CD4-positive, alpha-beta T cell (primary cell): ENCODE measurements at regions not wholly inside any gene's neighbourhood (a gene's known extent, or its start where the extent isn't known, plus 50 kb on each side); places are given as distances from the start of the nearest gene placed in this dataset.

Experiments
- ATAC-seq: fragments of 200-7000 bp; cut with Tn5 transposase; one replicate; pipeline ENCODE4 v1.10.0; 2022; ENCODE audit warnings: mild to moderate bottlenecking; ENCODE audit not compliant: poor library complexity
- CTCF ChIA-PET: fragments of 350-600 bp; sonication (Branson Sonifier 250); formaldehyde crosslinking; loops from one replicate; lab custom pipeline; 2021; ENCODE audit warnings: antibody characterized with exemption, inconsistent platforms; lab: Charles Lee
- POLR2A ChIA-PET: fragments of 350-600 bp; sonication (Branson Sonifier 250); formaldehyde crosslinking; loops from one replicate; lab custom pipeline; 2021; ENCODE audit warnings: antibody characterized with exemption, inconsistent platforms; lab: Charles Lee
- DNase-seq, 14 experiments: peaks; one replicate each; pipeline ENCODE4 v3.0.0-alpha.2; 2013 to 2020; ENCODE audit warnings: mixed read lengths in 2 of 14
- H3K27ac ChIP-seq, 2 donors: one replicate each; pipeline versions ENCODE4 v1.5.1 to v1.7.0; 2013; ENCODE audit warnings: low read length in 2 of 2, low read depth in 1 of 2, mild to moderate bottlenecking in 1 of 2
- H3K27me3 ChIP-seq, 2 experiments: 1 replicate in 1 of 2; 2 replicates in 1 of 2; pipeline versions ENCODE4 v1.6.1 to v1.7.0; 2013; ENCODE audit warnings: low read length in 2 of 2, control low read depth in 1 of 2, mild to moderate bottlenecking in 1 of 2, moderate library complexity in 1 of 2; ENCODE audit not compliant: insufficient read depth in 2 of 2, control insufficient read depth in 1 of 2
- H3K36me3 ChIP-seq: one replicate; pipeline ENCODE4 v1.6.1; 2013; ENCODE audit warnings: low read length, control low read depth; ENCODE audit not compliant: insufficient read depth
- H3K4me1 ChIP-seq: one replicate; pipeline ENCODE4 v1.6.1; 2013; ENCODE audit warnings: low read length, control low read depth; ENCODE audit not compliant: insufficient read depth
- H3K4me3 ChIP-seq: one replicate; pipeline ENCODE4 v1.5.1; 2013; ENCODE audit warnings: mild to moderate bottlenecking, low read length, moderate library complexity
- H3K9me3 ChIP-seq, 2 experiments: 1 replicate in 1 of 2; 2 replicates in 1 of 2; pipeline versions ENCODE4 v1.6.1 to v1.7.0; 2013; ENCODE audit warnings: low read length in 2 of 2, mild to moderate bottlenecking in 2 of 2, control low read depth in 1 of 2, moderate library complexity in 1 of 2; ENCODE audit not compliant: control insufficient read depth in 1 of 2, insufficient read depth in 1 of 2
- H3K27ac Mint-ChIP-seq: one replicate; pipeline ENCODE4 v1.8.0; 2020; ENCODE audit warnings: mixed read lengths
- H3K27me3 Mint-ChIP-seq: one replicate; pipeline ENCODE4 v1.8.0; 2021; ENCODE audit warnings: mixed read lengths
- H3K36me3 Mint-ChIP-seq: one replicate; pipeline ENCODE4 v1.8.0; 2021; ENCODE audit warnings: low read depth, mixed read lengths
- H3K4me1 Mint-ChIP-seq: one replicate; pipeline ENCODE4 v1.8.0; 2021; ENCODE audit warnings: low read depth, mixed read lengths
- H3K4me3 Mint-ChIP-seq: one replicate; pipeline ENCODE4 v1.8.0; 2020; ENCODE audit warnings: mild to moderate bottlenecking, mixed read lengths
- H3K9me3 Mint-ChIP-seq: one replicate; pipeline ENCODE4 v1.8.0; 2020; ENCODE audit warnings: mixed read lengths
- intact Hi-C, 2 experiments: fragments of 100-400 bp; cut with DNase I in 1 of 2; cut with micrococcal nuclease in 1 of 2; formaldehyde crosslinking; loops; one replicate each; pipeline versions ENCODE4 v1.15.1 to v1.9.0; 2023 to 2025; cut with DNase I, micrococcal nuclease
- TF ChIP-seq, protein P1 (sequence below): fragments of 200-600 bp; IDR thresholded peaks from one replicate; pipeline ENCODE4 v1.8.0; 2022; ENCODE audit warnings: antibody characterized with exemption, mild to moderate bottlenecking

DNA sequence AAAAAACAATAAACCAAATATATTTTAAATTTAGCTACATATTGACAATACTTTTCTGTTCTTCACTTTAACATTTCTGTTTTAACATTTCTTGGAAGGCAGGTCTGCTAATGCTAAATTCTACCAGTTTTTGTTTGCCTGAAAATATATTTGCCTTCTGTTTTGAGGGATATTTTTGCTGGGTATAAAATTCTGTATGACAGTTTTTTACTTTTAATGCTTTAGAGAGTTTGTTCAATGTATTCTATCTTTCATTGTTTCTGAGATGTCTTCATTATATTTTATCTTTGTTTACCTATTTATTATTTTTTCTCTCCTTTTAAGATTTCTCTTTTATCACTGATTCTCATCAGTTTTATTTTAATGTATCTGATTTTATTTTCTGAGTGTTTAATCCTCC is 409.2 kb upstream of the DPP6 start:
- Mint-ChIP-seq H3K9me3 (peaks cover 14% of the 10 kb centered on the region), H3K27ac (no peak overlapping the region), H3K4me3 (no peak overlapping the region), H3K36me3 (no peaks in the 10 kb centered on the region), H3K4me1 (no peaks in the 10 kb centered on the region), H3K27me3 (no peaks in the 10 kb centered on the region)
- H3K27ac ChIP-seq: no peak overlapping the region
- intact Hi-C loops: no loop called here
- no peaks in the 10 kb centered on the region for H3K36me3 ChIP-seq
- no peak for DNase-seq
- no peak for ATAC-seq
- no peaks in the 10 kb centered on the region for H3K27me3 ChIP-seq
- TF ChIP-seq, protein P1, sequence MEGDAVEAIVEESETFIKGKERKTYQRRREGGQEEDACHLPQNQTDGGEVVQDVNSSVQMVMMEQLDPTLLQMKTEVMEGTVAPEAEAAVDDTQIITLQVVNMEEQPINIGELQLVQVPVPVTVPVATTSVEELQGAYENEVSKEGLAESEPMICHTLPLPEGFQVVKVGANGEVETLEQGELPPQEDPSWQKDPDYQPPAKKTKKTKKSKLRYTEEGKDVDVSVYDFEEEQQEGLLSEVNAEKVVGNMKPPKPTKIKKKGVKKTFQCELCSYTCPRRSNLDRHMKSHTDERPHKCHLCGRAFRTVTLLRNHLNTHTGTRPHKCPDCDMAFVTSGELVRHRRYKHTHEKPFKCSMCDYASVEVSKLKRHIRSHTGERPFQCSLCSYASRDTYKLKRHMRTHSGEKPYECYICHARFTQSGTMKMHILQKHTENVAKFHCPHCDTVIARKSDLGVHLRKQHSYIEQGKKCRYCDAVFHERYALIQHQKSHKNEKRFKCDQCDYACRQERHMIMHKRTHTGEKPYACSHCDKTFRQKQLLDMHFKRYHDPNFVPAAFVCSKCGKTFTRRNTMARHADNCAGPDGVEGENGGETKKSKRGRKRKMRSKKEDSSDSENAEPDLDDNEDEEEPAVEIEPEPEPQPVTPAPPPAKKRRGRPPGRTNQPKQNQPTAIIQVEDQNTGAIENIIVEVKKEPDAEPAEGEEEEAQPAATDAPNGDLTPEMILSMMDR: no peak
- ChIA-PET CTCF (no interaction called here), POLR2A (no interaction called here)
- no peaks in the 10 kb centered on the region for H3K4me1 ChIP-seq
- peaks cover 5 to 14% of the 10 kb centered on the region in 2 experiments for H3K9me3 ChIP-seq
- H3K4me3 ChIP-seq: no peak overlapping the region

DNA sequence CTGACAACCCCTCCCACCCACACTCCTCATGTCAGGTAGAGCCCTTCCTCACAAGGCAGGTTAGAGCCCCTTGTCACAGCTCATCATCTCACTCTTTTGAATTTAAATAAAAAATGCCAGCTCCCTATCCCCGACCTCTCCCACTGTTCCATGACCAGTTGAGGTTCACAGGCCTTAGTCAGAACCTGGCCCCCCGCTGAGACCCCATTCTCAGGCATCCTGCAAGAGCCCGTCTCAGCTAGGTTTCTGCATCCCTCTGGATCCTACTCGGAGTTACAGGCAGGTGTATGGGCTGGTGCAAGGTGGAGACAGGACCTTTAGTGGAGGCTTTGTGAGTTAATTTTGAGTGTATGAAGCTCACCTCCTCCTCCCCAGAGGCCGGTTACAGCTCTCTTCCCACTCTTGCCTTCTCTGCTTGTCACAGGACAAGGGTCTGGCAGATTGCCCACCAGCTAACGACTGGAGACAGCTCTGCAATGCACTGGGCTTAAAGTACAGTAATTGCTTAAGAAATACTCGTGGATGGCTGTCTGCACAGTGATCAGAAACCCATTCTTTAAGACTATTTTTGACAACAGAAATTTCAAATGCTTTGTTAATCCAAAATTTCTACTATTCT is 394.9 kb upstream of the DPP6 start:
- H3K9me3 ChIP-seq: peaks cover 0 to 9% of the 10 kb centered on the region in 2 experiments
- Mint-ChIP-seq H3K36me3 (no peaks in the 10 kb centered on the region), H3K27ac (no peak overlapping the region), H3K27me3 (no peaks in the 10 kb centered on the region), H3K4me3 (no peak overlapping the region), H3K4me1 (no peaks in the 10 kb centered on the region), H3K9me3 (peaks cover 3% of the 10 kb centered on the region)
- ChIA-PET POLR2A (no interaction called here), CTCF (no interaction called here)
- no peak for ATAC-seq
- no peaks in the 10 kb centered on the region for H3K36me3 ChIP-seq
- H3K27ac ChIP-seq: no peak overlapping the region
- no peaks in the 10 kb centered on the region for H3K4me1 ChIP-seq
- H3K4me3 ChIP-seq: no peak overlapping the region
- intact Hi-C loops: no loop called here
- no peak for DNase-seq
- H3K27me3 ChIP-seq: no peaks in the 10 kb centered on the region
- TF ChIP-seq, protein P1: no peak

DNA sequence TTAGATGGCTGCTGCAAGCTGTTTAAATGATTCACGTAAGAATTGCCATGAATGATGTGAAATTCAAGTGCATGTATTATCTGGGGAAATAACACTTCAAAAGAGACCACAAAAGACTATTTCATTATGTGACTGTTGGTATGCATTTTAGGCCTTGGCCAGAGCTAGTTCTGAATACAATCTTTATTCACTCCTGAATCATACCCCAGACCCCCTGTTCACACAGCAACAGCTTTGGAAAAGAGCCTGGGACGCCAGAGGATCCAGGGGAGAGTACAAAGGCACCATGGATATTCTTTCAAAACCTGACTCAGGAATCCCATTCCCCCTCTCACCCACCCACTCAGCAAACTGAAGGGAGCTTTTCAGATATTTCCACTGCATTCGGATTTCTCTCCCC is 377.1 kb upstream of the DPP6 start:
- H3K4me3 ChIP-seq: no peak overlapping the region
- ChIA-PET CTCF (no interaction called here), POLR2A (no interaction called here)
- H3K27me3 ChIP-seq: no peaks in the 10 kb centered on the region
- Mint-ChIP-seq H3K4me3 (no peak overlapping the region), H3K4me1 (no peaks in the 10 kb centered on the region), H3K27ac (no peak overlapping the region), H3K27me3 (no peaks in the 10 kb centered on the region), H3K9me3 (no peaks in the 10 kb centered on the region), H3K36me3 (no peaks in the 10 kb centered on the region)
- no peaks in the 10 kb centered on the region for H3K36me3 ChIP-seq
- intact Hi-C loops: no loop called here
- no peaks in the 10 kb centered on the region for H3K4me1 ChIP-seq
- DNase-seq: no peak
- H3K9me3 ChIP-seq: no peaks in the 10 kb centered on the region
- TF ChIP-seq, protein P1: no peak
- no peak overlapping the region for H3K27ac ChIP-seq
- no peak for ATAC-seq
